AG09319 (cell line): ENCODE measurements at regions not wholly inside any gene's neighbourhood (a gene's known extent, or its start where the extent isn't known, plus 50 kb on each side); places are given as distances from the start of the nearest gene placed in this dataset.

ENCODE experiments used
- DNase-seq: peaks from one replicate; pipeline ENCODE4 v3.0.0-alpha.2; 2010; ENCODE audit warnings: low read depth; ENCODE audit errors: extremely low read depth
- TF ChIP-seq, protein P1 (sequence below): IDR thresholded peaks from 2 replicates; pipeline ENCODE4 v1.5.1; 2011; ENCODE audit warnings: low read depth, mild to moderate bottlenecking, inconsistent platforms, low read length, moderate library complexity

- TF ChIP-seq, protein P1, sequence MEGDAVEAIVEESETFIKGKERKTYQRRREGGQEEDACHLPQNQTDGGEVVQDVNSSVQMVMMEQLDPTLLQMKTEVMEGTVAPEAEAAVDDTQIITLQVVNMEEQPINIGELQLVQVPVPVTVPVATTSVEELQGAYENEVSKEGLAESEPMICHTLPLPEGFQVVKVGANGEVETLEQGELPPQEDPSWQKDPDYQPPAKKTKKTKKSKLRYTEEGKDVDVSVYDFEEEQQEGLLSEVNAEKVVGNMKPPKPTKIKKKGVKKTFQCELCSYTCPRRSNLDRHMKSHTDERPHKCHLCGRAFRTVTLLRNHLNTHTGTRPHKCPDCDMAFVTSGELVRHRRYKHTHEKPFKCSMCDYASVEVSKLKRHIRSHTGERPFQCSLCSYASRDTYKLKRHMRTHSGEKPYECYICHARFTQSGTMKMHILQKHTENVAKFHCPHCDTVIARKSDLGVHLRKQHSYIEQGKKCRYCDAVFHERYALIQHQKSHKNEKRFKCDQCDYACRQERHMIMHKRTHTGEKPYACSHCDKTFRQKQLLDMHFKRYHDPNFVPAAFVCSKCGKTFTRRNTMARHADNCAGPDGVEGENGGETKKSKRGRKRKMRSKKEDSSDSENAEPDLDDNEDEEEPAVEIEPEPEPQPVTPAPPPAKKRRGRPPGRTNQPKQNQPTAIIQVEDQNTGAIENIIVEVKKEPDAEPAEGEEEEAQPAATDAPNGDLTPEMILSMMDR, result no peak
- DNase-seq, result no peak
Measured at GRCh38 chr1:13921190-13921589, 221.2 kb downstream of the PRDM2 start.

DNA sequence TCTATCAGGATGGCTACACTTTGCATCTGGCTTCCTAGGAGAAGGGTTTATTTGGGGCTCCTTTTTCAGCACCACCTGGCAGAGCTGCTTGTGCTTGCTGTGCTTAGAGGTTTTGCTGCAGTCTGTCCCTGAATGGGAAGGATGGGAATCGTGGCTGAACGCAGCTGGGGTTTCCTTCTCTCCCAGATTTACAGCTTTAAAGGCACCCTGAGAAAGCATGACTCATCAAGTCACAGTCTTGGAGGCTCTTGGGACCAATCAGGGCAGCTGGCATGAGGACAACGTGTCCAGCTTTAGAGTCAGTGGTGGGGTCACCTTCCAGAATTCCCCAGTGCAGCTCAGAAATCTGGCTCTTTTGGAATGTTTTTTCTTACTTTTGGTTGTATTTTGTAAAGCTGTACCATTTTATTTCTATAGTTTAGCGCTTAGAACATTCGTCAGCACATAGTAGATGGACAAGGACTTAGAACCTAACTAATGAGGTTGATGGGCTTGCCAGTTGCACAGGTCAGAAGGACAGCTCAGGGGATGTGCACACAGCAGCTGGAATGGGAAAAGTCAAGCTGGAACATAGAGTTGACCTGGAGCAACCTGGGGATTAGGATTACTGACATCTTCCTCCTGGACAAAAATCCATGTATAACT is 222.6 kb downstream of the PRDM2 start:
- TF ChIP-seq, protein P1, result no peak
- DNase-seq, result no peak

DNA sequence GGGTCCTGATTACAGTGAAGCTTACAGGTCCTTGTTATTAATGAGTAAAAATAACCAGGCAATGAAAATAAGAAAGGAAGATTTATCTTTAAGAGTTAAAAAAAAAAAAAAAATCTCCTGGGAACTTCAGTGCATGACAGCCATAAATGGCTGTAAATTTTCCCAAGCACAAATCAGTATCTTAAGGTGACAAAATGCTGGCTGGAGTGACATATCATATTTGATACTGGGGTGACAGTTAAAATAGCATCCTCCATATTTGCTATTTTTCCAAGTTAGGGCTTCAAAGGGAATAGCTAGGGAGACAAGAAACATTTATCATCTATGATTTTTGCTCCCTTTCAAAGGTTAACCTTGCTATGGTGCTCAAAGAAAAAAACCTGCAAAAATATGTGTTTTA is 226.6 kb downstream of the PRDM2 start:
- TF ChIP-seq, protein P1, result no peak
- no peak for DNase-seq

GRCh38 chr1:13927736-13928135 is 227.7 kb downstream of the PRDM2 start:
- no peak for DNase-seq
- TF ChIP-seq, protein P1, result no peak

DNA sequence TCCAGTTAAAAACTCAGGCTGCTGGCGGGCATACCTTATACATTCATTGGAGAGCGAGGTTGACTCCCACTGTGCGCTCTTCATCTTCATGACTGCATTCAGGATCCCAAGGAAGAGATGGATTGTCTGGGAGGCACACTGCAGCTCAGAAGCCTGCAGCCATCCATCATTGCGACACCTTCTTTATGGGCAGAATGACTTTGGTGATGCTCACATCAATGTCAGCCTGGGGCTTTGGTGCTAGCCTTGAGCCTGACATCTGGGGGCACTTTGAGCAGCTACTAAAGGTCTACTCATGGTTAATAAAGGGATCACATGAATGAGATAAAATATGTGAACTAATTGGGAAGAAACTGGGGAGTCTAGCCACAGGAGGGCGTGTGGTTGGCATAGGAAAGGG is 229.3 kb downstream of the PRDM2 start:
- TF ChIP-seq, protein P1, result no peak
- no peak for DNase-seq

- DNase-seq, result no peak
- TF ChIP-seq, protein P1, result peak; percentile 17
Measured at GRCh38 chr1:13930151-13930550, 230.2 kb downstream of the PRDM2 start.

- TF ChIP-seq, protein P1, result no peak
- no peak for DNase-seq
Measured at GRCh38 chr1:13931226-13931625, 231.2 kb downstream of the PRDM2 start.
